ENCODE measurements at regions not wholly inside any gene's neighbourhood (a gene's known extent, or its start where the extent isn't known, plus 50 kb on each side); places are given as distances from the start of the nearest gene placed in this dataset.

DNA sequence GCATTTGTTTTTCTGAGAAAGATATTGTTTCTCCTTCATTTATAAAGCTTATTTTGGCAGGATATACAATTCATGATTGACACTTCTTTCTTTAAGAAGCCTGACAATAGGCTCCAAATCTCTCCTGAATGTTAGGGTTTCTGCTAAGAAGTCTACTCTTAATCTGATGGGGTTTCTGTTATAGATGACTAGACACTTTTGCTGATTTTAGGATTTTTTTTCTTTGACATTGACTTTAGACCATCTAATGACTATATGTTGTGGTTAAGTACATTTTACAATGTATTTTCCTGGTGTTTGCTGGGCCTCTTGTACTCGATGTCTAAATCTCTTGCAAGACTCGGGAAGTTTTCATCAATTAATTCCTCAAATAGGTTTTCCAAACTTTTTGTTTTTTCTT, 321.8 kb upstream of the SMIM30 start:
- no peak for TF ChIP-seq CTCF (IDR thresholded peaks at IDR 0.05; ENCODE audit: borderline replicate concordance, extremely low read depth, low read length, poor library complexity, severe bottlenecking)
- TF ChIP-seq EZH2 (IDR thresholded peaks at IDR 0.05; ENCODE audit: borderline replicate concordance, low read depth, low read length, severe bottlenecking) = no peak

Data from DND-41 (cell line).